Endothelial cell of umbilical vein (primary cell): ENCODE measurements at regions not wholly inside any gene's neighbourhood (a gene's known extent, or its start where the extent isn't known, plus 50 kb on each side); places are given as distances from the start of the nearest gene placed in this dataset.

Source experiments
- BruUV-seq: library from RNA; stranded (reverse); fragments of 400-500 nt; replicated peaks from 2 replicates; lab custom pipeline; 2021; lab: Mats Ljungman, UMichigan
- CTCF ChIA-PET: fragments of 300-600, 350-600 bp; sonication (Branson Sonifier 250); formaldehyde crosslinking; loops from one replicate; lab custom pipeline; 2021; ENCODE audit warnings: antibody characterized with exemption, inconsistent platforms; lab: Charles Lee
- POLR2A ChIA-PET: fragments of 300-600, 350-600 bp; sonication (Branson Sonifier 250); formaldehyde crosslinking; loops from one replicate; lab custom pipeline; 2021; ENCODE audit warnings: antibody characterized with exemption, inconsistent platforms; lab: Charles Lee
- DNase-seq: peaks from one replicate; pipeline ENCODE4 v3.0.0-alpha.2; 2011; ENCODE audit warnings: low read depth, low spot score
- FAIRE-seq: peaks from 2 replicates; lab custom pipeline; 2011; peaks lifted over from hg19 to GRCh38; lab: Jason Lieb, UNC
- H2AFZ ChIP-seq: 2 replicates; pipeline ENCODE4 v1.6.0; 2012; ENCODE audit warnings: low read depth, low read length, control low read depth, inconsistent platforms
- H3K27ac ChIP-seq: 2 replicates; pipeline ENCODE4 v1.5.1; 2011; ENCODE audit warnings: low read depth, mild to moderate bottlenecking, control low read depth, low read length, moderate library complexity; ENCODE audit not compliant: insufficient read depth
- H3K27me3 ChIP-seq, 2 experiments: 2 replicates each; pipeline versions ENCODE4 v1.6.0 to v1.6.1; 2011; ENCODE audit warnings: low read length in 2 of 2, mixed read lengths in 1 of 2; ENCODE audit not compliant: control insufficient read depth in 2 of 2, insufficient read depth in 2 of 2
- H3K36me3 ChIP-seq, 2 experiments: 2 replicates in 1 of 2; 3 replicates in 1 of 2; pipeline ENCODE4 v1.5.1; 2011; ENCODE audit warnings: low read length in 2 of 2, mild to moderate bottlenecking in 1 of 2, moderate library complexity in 1 of 2; ENCODE audit not compliant: control insufficient read depth in 2 of 2, insufficient read depth in 2 of 2; ENCODE audit errors: extremely low read depth in 1 of 2
- H3K4me1 ChIP-seq: 3 replicates; pipeline ENCODE4 v1.5.1; 2011; ENCODE audit warnings: mild to moderate bottlenecking, low read length; ENCODE audit not compliant: control insufficient read depth, insufficient read depth; ENCODE audit errors: extremely low read depth
- H3K4me2 ChIP-seq: 2 replicates; pipeline ENCODE4 v1.6.1; 2011; ENCODE audit warnings: low read length, control low read depth, mixed read lengths; ENCODE audit not compliant: insufficient read depth
- H3K4me3 ChIP-seq, 3 experiments: fragments of 200-600 bp in 1 of 3; sonication (generic), shearing (Covaris generic) in 1 of 3; replicated peaks in 1 of 3; 2 replicates each; pipeline ENCODE4 v1.5.1; 2011 to 2016; ENCODE audit warnings: control low read depth in 3 of 3, low read length in 3 of 3, mild to moderate bottlenecking in 2 of 3, inconsistent platforms in 1 of 3, low read depth in 1 of 3, moderate library complexity in 1 of 3; ENCODE audit not compliant: insufficient read depth in 1 of 3
- H3K79me2 ChIP-seq: 2 replicates; pipeline ENCODE4 v1.6.0; 2012; ENCODE audit warnings: low read length, inconsistent platforms; ENCODE audit not compliant: control insufficient read depth, insufficient read depth
- H3K9ac ChIP-seq: replicated peaks from 2 replicates; pipeline ENCODE3; 2011; ENCODE audit warnings: low read length, control low read depth; ENCODE audit not compliant: insufficient read depth; ENCODE audit errors: extremely low read depth
- H3K9me1 ChIP-seq: replicated peaks from 3 replicates; pipeline ENCODE4 v1.6.0; 2011; ENCODE audit warnings: mild to moderate bottlenecking, low read length; ENCODE audit not compliant: control insufficient read depth, insufficient read depth; ENCODE audit errors: extremely low read depth
- H3K9me3 ChIP-seq: replicated peaks from 2 replicates; pipeline ENCODE4 v1.5.1; 2012; ENCODE audit warnings: low read length, inconsistent platforms; ENCODE audit not compliant: control insufficient read depth, insufficient read depth
- H4K20me1 ChIP-seq: replicated peaks from 2 replicates; pipeline ENCODE3; 2011; ENCODE audit warnings: mild to moderate bottlenecking, low read length; ENCODE audit not compliant: control insufficient read depth, insufficient read depth; ENCODE audit errors: extremely low read depth
- CTCF ChIP-seq, 2 donors: IDR thresholded peaks; 1 replicate in 1 of 2; 2 replicates in 1 of 2; pipeline ENCODE4 v1.5.1; 2011; ENCODE audit warnings: low read length in 2 of 2, mild to moderate bottlenecking in 2 of 2, moderate library complexity in 2 of 2, control low read depth in 1 of 2, inconsistent platforms in 1 of 2, low read depth in 1 of 2; ENCODE audit not compliant: insufficient read depth in 1 of 2; ENCODE audit errors: extremely low read depth in 1 of 2
- EZH2 ChIP-seq: IDR thresholded peaks from 2 replicates; pipeline ENCODE4 v1.6.1; 2012; ENCODE audit warnings: borderline replicate concordance, low read depth, mild to moderate bottlenecking, moderate library complexity, low read length, inconsistent platforms; ENCODE audit not compliant: severe bottlenecking
- FOS ChIP-seq: IDR thresholded peaks from 2 replicates; pipeline ENCODE4 v1.6.1; 2011; ENCODE audit warnings: mild to moderate bottlenecking, low read length, moderate library complexity, borderline replicate concordance; ENCODE audit not compliant: insufficient read depth
- GATA2 ChIP-seq: IDR thresholded peaks from 2 replicates; pipeline ENCODE4 v1.7.0; 2011; ENCODE audit warnings: low read depth, mild to moderate bottlenecking, moderate library complexity, mixed read lengths, low read length; ENCODE audit not compliant: insufficient read length, insufficient read depth
- JUN ChIP-seq: IDR thresholded peaks from 2 replicates; pipeline ENCODE4 v1.6.1; 2011; ENCODE audit warnings: borderline replicate concordance, low read depth; ENCODE audit not compliant: insufficient read length, insufficient read depth
- MAX ChIP-seq: IDR thresholded peaks from 2 replicates; pipeline ENCODE4 v1.6.1; 2011; ENCODE audit not compliant: insufficient read depth, insufficient read length
- MYC ChIP-seq: IDR thresholded peaks from one replicate; pipeline ENCODE4 v1.6.1; 2011; ENCODE audit warnings: mild to moderate bottlenecking, low read depth, low read length
- POLR2A ChIP-seq: IDR thresholded peaks from 2 replicates; pipeline ENCODE4 v1.6.1; 2012; ENCODE audit warnings: low read depth, mild to moderate bottlenecking, control low read depth, low read length
- POLR2AphosphoS5 ChIP-seq: IDR thresholded peaks from 2 replicates; pipeline ENCODE4 v1.6.1; 2012; ENCODE audit warnings: low read depth, mild to moderate bottlenecking, control low read depth, low read length, moderate library complexity; ENCODE audit not compliant: insufficient read depth
- dilution Hi-C: fragments of 300-500 bp; cut with MboI; formaldehyde crosslinking; loops from one replicate; pipeline ENCODE4 v1.15.0; 2019; ENCODE audit warnings: low sequenced_read_pairs; ENCODE audit not compliant: extremely low pct_ligation_motif_present
- intact Hi-C: fragments of 100-400 bp; cut with micrococcal nuclease; formaldehyde crosslinking; loops from one replicate; pipeline ENCODE4 v1.10.0; 2022

GRCh38 chr12:75944905-75945432 lies 86.6 kb downstream of the PHLDA1 start:
- Histone ChIP-seq H3K79me2 (no peaks in the 10 kb centered on the region), H3K27ac (peak overlapping the region; percentile 94), H3K27me3 (no peaks in the 10 kb centered on the region), H3K36me3 (no peaks in the 10 kb centered on the region), H2AFZ (no peak overlapping the region), H3K4me2 (peak overlapping the region; percentile 77), H4K20me1 (no peaks in the 10 kb centered on the region), H3K9me1 (no peaks in the 10 kb centered on the region), H3K9ac (no peak overlapping the region), H3K9me3 (no peaks in the 10 kb centered on the region), H3K4me1 (peaks cover 20% of the 10 kb centered on the region), H3K4me3 (no peak overlapping the region)
- BruUV-seq, result TSS peak; percentile 86
- dilution Hi-C loops (no loop called here), intact Hi-C loops (loop anchor here (1.0 kb wide), 3 partner anchors 11 to 85 kb away; no protein-coding TSS in a partner anchor)
- no peak for TF ChIP-seq FOS
- TF ChIP-seq POLR2A, result no peak
- no peak for TF ChIP-seq GATA2
- no peak for TF ChIP-seq CTCF (IDR thresholded peaks at IDR 0.05; ENCODE audit: extremely low read depth in 1 of 2, insufficient read depth in 1 of 2, low read depth in 1 of 2, low read length in 2 of 2)
- TF ChIP-seq MYC, result no peak
- TF ChIP-seq JUN, result no peak
- no peak for TF ChIP-seq POLR2AphosphoS5
- no peak for TF ChIP-seq MAX
- TF ChIP-seq EZH2, result no peak
- no peak for FAIRE-seq
- DNase-seq, result no peak
- ChIA-PET CTCF (interaction anchor here (1.3 kb wide), 1 partner anchor 15 kb away, joined by 4 read pairs; no protein-coding TSS in a partner anchor), POLR2A (interaction anchor here (2.1 kb wide), 1 partner anchor 86 kb away, joined by 6 read pairs; the partner anchor contains the start of gene PHLDA1)
